ENCODE measurements at regions not wholly inside any gene's neighbourhood (a gene's known extent, or its start where the extent isn't known, plus 50 kb on each side); places are given as distances from the start of the nearest gene placed in this dataset.

- Histone ChIP-seq H3K4ac (replicated peaks; ENCODE audit: insufficient read length, low read depth, low read length) (no peak overlapping the region), H3K4me1 (replicated peaks in 1 of 4; ENCODE audit: control insufficient read depth in 3 of 4, insufficient read depth in 4 of 4, low read length in 3 of 4) (no peaks in the 10 kb centered on the region), H3K27me3 (replicated peaks in 1 of 4; ENCODE audit: control insufficient read depth in 3 of 4, extremely low read depth in 1 of 4, insufficient read depth in 3 of 4, low read length in 3 of 4) (no peaks in the 10 kb centered on the region), H3K23ac (ENCODE audit: insufficient read length) (no peak overlapping the region), H3K56ac (replicated peaks; ENCODE audit: insufficient read length, low read depth, low read length) (no peak overlapping the region), H3K23me2 (ENCODE audit: low read depth, low read length) (no peaks in the 10 kb centered on the region), H3K14ac (ENCODE audit: insufficient read length) (no peak overlapping the region), H3K9me3 (ENCODE audit: insufficient read depth in 2 of 2, low read depth in 1 of 2, low read length in 1 of 2) (no peaks in the 10 kb centered on the region), H3K4me2 (ENCODE audit: insufficient read depth in 1 of 2, low read depth in 2 of 2, low read length in 2 of 2) (no peak overlapping the region), H2BK5ac (ENCODE audit: low read depth, low read length) (no peak overlapping the region), H2BK12ac (ENCODE audit: low read depth, low read length) (no peak overlapping the region), H4K91ac (replicated peaks; ENCODE audit: insufficient read length, low read length) (no peak overlapping the region), H3K9ac (replicated peaks in 1 of 4; ENCODE audit: extremely low read depth in 1 of 4, low read depth in 3 of 4, low read length in 3 of 4) (no peak overlapping the region), H4K5ac (ENCODE audit: insufficient read length, low read depth, low read length) (no peak overlapping the region), H4K8ac (ENCODE audit: extremely low read depth, insufficient read depth, low read length) (no peak overlapping the region), H2AK5ac (ENCODE audit: low read depth, low read length) (no peak overlapping the region), H3K27ac (ENCODE audit: low read depth, low read length) (no peak overlapping the region), H3K79me1 (ENCODE audit: low read depth, low read length) (no peaks in the 10 kb centered on the region), H2BK120ac (replicated peaks; ENCODE audit: low read depth, low read length) (no peak overlapping the region), H3K4me3 (ENCODE audit: extremely low read depth in 1 of 4, insufficient read depth in 2 of 4, low read depth in 3 of 4, low read length in 4 of 4) (no peak overlapping the region), H3K36me3 (ENCODE audit: control insufficient read depth in 2 of 4, insufficient read depth in 4 of 4, low read length in 3 of 4) (no peaks in the 10 kb centered on the region), H3K18ac (ENCODE audit: extremely low read depth, low read length) (no peak overlapping the region), H2AFZ (ENCODE audit: low read length) (no peak overlapping the region), H3K79me2 (ENCODE audit: control insufficient read depth in 1 of 2, insufficient read depth in 2 of 2, low read length in 2 of 2) (no peaks in the 10 kb centered on the region), H2BK15ac (ENCODE audit: low read length) (no peak overlapping the region), H2BK20ac (ENCODE audit: low read length) (no peak overlapping the region), H4K20me1 (replicated peaks in 1 of 2; ENCODE audit: control insufficient read depth in 1 of 2, insufficient read depth in 2 of 2, low read length in 2 of 2) (no peaks in the 10 kb centered on the region)
- ChIA-PET POLR2A (ENCODE audit: partially characterized antibody) (interaction anchor here (0.6 kb wide), 1 partner anchor 293 kb away, joined by 3 read pairs; no protein-coding TSS in a partner anchor), CTCF (ENCODE audit: partially characterized antibody) (interaction anchor here (0.7 to 1.5 kb wide), 3 partner anchors 10 to 731 kb away, joined by 3 to 4 read pairs (median 4); no protein-coding TSS in a partner anchor)
- no peak for DNase-seq (ENCODE audit: low read depth in 1 of 2, low spot score in 2 of 2)
- FAIRE-seq = no peak
- WGBS, 2 experiments (ENCODE audit: extremely low coverage in 1 of 2, insufficient coverage in 1 of 2, insufficient read length in 1 of 2, insufficient replicate concordance in 2 of 2, low coverage in 1 of 2, low lambda C conversion rate in 2 of 2, missing lambda C conversion rate in 1 of 2) = 88% methylated on average over 5 of the region's 5 CpGs; no CpG with 5 or more reads in 1 of the 2 experiments
- TF ChIP-seq MAFK (IDR thresholded peaks at IDR 0.05; ENCODE audit: low read depth, low read length) = no peak
- no peak for TF ChIP-seq NRF1 (IDR thresholded peaks at IDR 0.05; ENCODE audit: low read depth, low read length)
- TF ChIP-seq KDM5A (IDR thresholded peaks at IDR 0.05; ENCODE audit: low read length) = no peak
- no peak for TF ChIP-seq TCF12 (IDR thresholded peaks at IDR 0.05; ENCODE audit: low read depth, low read length)
- no peak for TF ChIP-seq YY1 (IDR thresholded peaks at IDR 0.05; ENCODE audit: low read depth, low read length)
Observed at GRCh38 chr5:82338771-82339373, 60.7 kb upstream of the RPS23 start.

Data from H1 (cell line).